HL-60 (cell line): ENCODE measurements at regions not wholly inside any gene's neighbourhood (a gene's known extent, or its start where the extent isn't known, plus 50 kb on each side); places are given as distances from the start of the nearest gene placed in this dataset.

Source experiments
- DNase-seq, 2 experiments: peaks; one replicate each; pipeline ENCODE4 v3.0.0-alpha.2; 2010 to 2020; ENCODE audit warnings: low read depth in 1 of 2, low spot score in 1 of 2
- H3K27ac ChIP-seq: fragments of 250-450 bp; sonication (Bioruptor Pico); replicated peaks from 2 replicates; pipeline ENCODE4 v1.5.1; 2020; ENCODE audit warnings: mild to moderate bottlenecking, moderate library complexity
- H3K27me3 ChIP-seq: fragments of 250-450 bp; sonication (Bioruptor Pico); 2 replicates; pipeline ENCODE4 v1.5.1; 2021; ENCODE audit warnings: mild to moderate bottlenecking, moderate library complexity; ENCODE audit not compliant: insufficient read depth, poor library complexity, severe bottlenecking
- H3K4me3 ChIP-seq: replicated peaks from 2 replicates; pipeline ENCODE4 v1.5.1; 2011; ENCODE audit warnings: mild to moderate bottlenecking, control low read depth, low read length; ENCODE audit not compliant: insufficient read depth
- GABPA ChIP-seq: IDR thresholded peaks from 2 replicates; pipeline ENCODE4 v1.6.1; 2012; ENCODE audit warnings: low read depth
- POLR2AphosphoS5 ChIP-seq: IDR thresholded peaks from 2 replicates; pipeline ENCODE4 v1.6.1; 2012; ENCODE audit warnings: low read depth
- SPI1 ChIP-seq: IDR thresholded peaks from 2 replicates; pipeline ENCODE4 v1.6.1; 2012; ENCODE audit warnings: low read depth, mild to moderate bottlenecking, borderline replicate concordance
- TF ChIP-seq, protein P1 (sequence below): IDR thresholded peaks from 2 replicates; pipeline ENCODE4 v1.6.1; 2012; ENCODE audit warnings: low read depth; ENCODE audit not compliant: insufficient replicate concordance
- TF ChIP-seq, protein P2 (sequence below): IDR thresholded peaks from one replicate; pipeline ENCODE4 v1.5.1; 2011; ENCODE audit warnings: low read length, control low read depth, inconsistent platforms; ENCODE audit not compliant: insufficient read depth

- TF ChIP-seq, protein P1, sequence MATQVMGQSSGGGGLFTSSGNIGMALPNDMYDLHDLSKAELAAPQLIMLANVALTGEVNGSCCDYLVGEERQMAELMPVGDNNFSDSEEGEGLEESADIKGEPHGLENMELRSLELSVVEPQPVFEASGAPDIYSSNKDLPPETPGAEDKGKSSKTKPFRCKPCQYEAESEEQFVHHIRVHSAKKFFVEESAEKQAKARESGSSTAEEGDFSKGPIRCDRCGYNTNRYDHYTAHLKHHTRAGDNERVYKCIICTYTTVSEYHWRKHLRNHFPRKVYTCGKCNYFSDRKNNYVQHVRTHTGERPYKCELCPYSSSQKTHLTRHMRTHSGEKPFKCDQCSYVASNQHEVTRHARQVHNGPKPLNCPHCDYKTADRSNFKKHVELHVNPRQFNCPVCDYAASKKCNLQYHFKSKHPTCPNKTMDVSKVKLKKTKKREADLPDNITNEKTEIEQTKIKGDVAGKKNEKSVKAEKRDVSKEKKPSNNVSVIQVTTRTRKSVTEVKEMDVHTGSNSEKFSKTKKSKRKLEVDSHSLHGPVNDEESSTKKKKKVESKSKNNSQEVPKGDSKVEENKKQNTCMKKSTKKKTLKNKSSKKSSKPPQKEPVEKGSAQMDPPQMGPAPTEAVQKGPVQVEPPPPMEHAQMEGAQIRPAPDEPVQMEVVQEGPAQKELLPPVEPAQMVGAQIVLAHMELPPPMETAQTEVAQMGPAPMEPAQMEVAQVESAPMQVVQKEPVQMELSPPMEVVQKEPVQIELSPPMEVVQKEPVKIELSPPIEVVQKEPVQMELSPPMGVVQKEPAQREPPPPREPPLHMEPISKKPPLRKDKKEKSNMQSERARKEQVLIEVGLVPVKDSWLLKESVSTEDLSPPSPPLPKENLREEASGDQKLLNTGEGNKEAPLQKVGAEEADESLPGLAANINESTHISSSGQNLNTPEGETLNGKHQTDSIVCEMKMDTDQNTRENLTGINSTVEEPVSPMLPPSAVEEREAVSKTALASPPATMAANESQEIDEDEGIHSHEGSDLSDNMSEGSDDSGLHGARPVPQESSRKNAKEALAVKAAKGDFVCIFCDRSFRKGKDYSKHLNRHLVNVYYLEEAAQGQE: peak; percentile 68
- no peak for TF ChIP-seq POLR2AphosphoS5
- Histone ChIP-seq H3K27ac (no peak overlapping the region), H3K4me3 (no peak overlapping the region), H3K27me3 (no peaks in the 10 kb centered on the region)
- DNase-seq: no peak
Observed at GRCh38 chr20:7155794-7156193, 388.3 kb downstream of the BMP2 start.

GRCh38 chr20:7159903-7160302 is 392.4 kb downstream of the BMP2 start:
- H3K27ac ChIP-seq: no peak overlapping the region
- no peak overlapping the region for H3K4me3 ChIP-seq

DNA sequence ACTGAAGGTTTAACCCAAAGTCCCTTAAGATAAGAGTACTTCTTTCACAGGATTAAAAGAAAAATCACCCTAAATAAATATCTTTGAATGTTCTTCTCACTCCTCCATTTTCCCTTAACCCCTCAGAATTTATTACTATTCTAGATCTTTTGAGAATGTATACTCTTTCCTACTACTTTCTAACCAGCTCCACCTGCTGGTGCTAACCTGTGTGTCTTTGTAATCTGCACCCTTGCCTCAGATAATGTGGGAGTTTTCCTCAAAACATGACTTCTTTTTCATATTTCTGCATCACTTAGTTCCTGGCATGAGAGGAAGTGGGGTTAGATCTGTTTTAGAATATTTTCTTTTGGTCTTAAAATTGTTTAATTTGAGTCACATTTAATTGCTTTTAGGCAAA is 394.2 kb downstream of the BMP2 start:
- Histone ChIP-seq H3K27me3 (no peaks in the 10 kb centered on the region), H3K27ac (no peak overlapping the region), H3K4me3 (no peak overlapping the region)
- TF ChIP-seq GABPA (no peak), POLR2AphosphoS5 (no peak), SPI1 (no peak)
- TF ChIP-seq, protein P2, sequence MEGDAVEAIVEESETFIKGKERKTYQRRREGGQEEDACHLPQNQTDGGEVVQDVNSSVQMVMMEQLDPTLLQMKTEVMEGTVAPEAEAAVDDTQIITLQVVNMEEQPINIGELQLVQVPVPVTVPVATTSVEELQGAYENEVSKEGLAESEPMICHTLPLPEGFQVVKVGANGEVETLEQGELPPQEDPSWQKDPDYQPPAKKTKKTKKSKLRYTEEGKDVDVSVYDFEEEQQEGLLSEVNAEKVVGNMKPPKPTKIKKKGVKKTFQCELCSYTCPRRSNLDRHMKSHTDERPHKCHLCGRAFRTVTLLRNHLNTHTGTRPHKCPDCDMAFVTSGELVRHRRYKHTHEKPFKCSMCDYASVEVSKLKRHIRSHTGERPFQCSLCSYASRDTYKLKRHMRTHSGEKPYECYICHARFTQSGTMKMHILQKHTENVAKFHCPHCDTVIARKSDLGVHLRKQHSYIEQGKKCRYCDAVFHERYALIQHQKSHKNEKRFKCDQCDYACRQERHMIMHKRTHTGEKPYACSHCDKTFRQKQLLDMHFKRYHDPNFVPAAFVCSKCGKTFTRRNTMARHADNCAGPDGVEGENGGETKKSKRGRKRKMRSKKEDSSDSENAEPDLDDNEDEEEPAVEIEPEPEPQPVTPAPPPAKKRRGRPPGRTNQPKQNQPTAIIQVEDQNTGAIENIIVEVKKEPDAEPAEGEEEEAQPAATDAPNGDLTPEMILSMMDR: no peak
- TF ChIP-seq, protein P1: no peak
- DNase-seq: peak in 1 of 2 experiments; percentile 8

More at GRCh38 chr20:7159903-7160302, 392.4 kb downstream of the BMP2 start:
- DNase-seq: no peak
- no peaks in the 10 kb centered on the region for H3K27me3 ChIP-seq
- TF ChIP-seq SPI1 (no peak), GABPA (no peak), POLR2AphosphoS5 (no peak)
- TF ChIP-seq, protein P1: no peak
- TF ChIP-seq, protein P2: no peak
